ENCODE measurements at regions not wholly inside any gene's neighbourhood (a gene's known extent, or its start where the extent isn't known, plus 50 kb on each side); places are given as distances from the start of the nearest gene placed in this dataset.

- Histone ChIP-seq H3K27ac (ENCODE audit: insufficient read length, low read depth, low read length) (no peak overlapping the region), H4K8ac (replicated peaks; ENCODE audit: insufficient read length, low read depth, low read length) (no peak overlapping the region), H3K56ac (ENCODE audit: insufficient read length, low read depth, low read length) (no peak overlapping the region), H3K79me2 (ENCODE audit: insufficient read depth, low read length) (no peaks in the 10 kb centered on the region), H3K4me2 (ENCODE audit: insufficient read depth, insufficient read length, low read length) (no peak overlapping the region), H3K18ac (ENCODE audit: insufficient read length, low read depth, low read length) (no peak overlapping the region), H3K9me3 (ENCODE audit: control insufficient read depth, low read depth, low read length) (peaks cover 8% of the 10 kb centered on the region), H3K14ac (ENCODE audit: insufficient read depth, low read length) (no peak overlapping the region), H3K23ac (ENCODE audit: insufficient read length, low read depth, low read length) (no peak overlapping the region), H3T11ph (ENCODE audit: low read length) (no peak overlapping the region), H4K91ac (ENCODE audit: insufficient read length, low read depth, low read length) (no peak overlapping the region), H3K23me2 (ENCODE audit: insufficient read length, low read depth, low read length, poor library complexity, severe bottlenecking) (no peaks in the 10 kb centered on the region), H2AFZ (ENCODE audit: low read length) (no peak overlapping the region), H2BK120ac (ENCODE audit: low read depth, low read length, poor library complexity, severe bottlenecking) (no peak overlapping the region), H2BK15ac (ENCODE audit: low read depth, low read length) (no peak overlapping the region), H2BK20ac (ENCODE audit: low read depth, low read length, poor library complexity, severe bottlenecking) (no peak overlapping the region), H3K9ac (ENCODE audit: extremely low read depth, insufficient read length, low read length) (no peak overlapping the region), H3K4ac (ENCODE audit: low read depth, low read length) (no peak overlapping the region), H4K20me1 (ENCODE audit: control insufficient read depth, insufficient read depth, insufficient read length) (no peaks in the 10 kb centered on the region), H3K4me1 (ENCODE audit: insufficient read depth, low read length) (no peaks in the 10 kb centered on the region), H2BK12ac (ENCODE audit: insufficient read length, low read depth, low read length) (no peak overlapping the region), H2BK5ac (ENCODE audit: insufficient read length, low read length) (no peak overlapping the region), H2AK5ac (ENCODE audit: insufficient read length, low read length) (no peak overlapping the region), H4K5ac (ENCODE audit: insufficient read length, low read depth, low read length) (no peak overlapping the region), H3K27me3 (ENCODE audit: insufficient read depth, low read length) (no peaks in the 10 kb centered on the region), H3K79me1 (ENCODE audit: insufficient read depth, low read depth, low read length, poor library complexity, severe bottlenecking) (no peaks in the 10 kb centered on the region)
- TF ChIP-seq CTCF (conservative IDR thresholded peaks at IDR 0.05), result no peak
- no peak for DNase-seq
- Mint-ChIP-seq H3K36me3 (ENCODE audit: insufficient read depth in 1 of 3, low read depth in 3 of 3) (peaks cover 18 to 33% (median 24%) of the 10 kb centered on the region in 3 experiments), H3K4me3 (no peak overlapping the region), H3K4me1 (no peaks in the 10 kb centered on the region), H3K27ac (no peak overlapping the region), H3K9me3 (peaks cover 21 to 29% of the 10 kb centered on the region in 2 experiments), H3K27me3 (ENCODE audit: low read depth) (no peaks in the 10 kb centered on the region)
- no CpG with 5 or more reads among the region's 2 CpGs for WGBS (ENCODE audit: extremely low coverage, insufficient read length, low lambda C conversion rate)
These were observed 411.1 kb upstream of the MBL2 start for GRCh38 chr10:53183733-53184132.
